Mucosa of gallbladder (tissue), 1 donor: ENCODE measurements at regions not wholly inside any gene's neighbourhood (a gene's known extent, or its start where the extent isn't known, plus 50 kb on each side); places are given as distances from the start of the nearest gene placed in this dataset.

Experiments
- DNase-seq: peaks from one replicate; pipeline ENCODE4 v3.0.0-alpha.2; 2020; ENCODE audit warnings: low spot score
- donor health status: DM: no; HTN: no; CAD: no.

DNA sequence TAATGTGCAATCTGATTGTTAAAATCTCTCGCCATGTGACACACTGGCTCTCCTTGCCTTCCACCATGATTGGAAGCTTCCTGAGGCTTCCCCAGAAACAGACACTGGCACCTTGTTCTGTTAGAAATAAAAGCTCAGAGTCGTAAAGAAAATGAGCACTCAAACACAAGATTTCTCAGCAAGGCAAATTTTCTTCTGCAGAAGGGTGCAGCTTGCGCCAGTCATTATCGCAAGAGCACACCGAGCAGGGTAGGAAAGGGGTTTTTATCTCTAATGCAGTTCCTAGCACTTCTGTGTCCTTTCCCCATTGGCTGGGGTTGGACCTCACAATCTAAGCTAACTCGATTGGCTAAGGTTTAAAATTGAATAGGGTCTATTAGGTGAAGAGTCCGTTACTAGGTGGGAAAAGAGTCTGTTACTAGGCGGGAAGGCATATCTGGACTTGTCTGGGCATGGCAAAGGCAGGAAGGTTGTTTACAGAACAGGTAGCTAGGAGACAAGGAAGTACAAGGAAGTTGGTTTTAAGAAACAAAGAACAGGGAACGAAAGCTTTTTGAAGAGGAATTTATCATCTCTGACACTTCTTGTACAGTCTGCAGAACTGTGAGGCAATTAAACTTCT lies 62.6 kb upstream of the BICD1 start:
- DNase-seq = no peak

DNA sequence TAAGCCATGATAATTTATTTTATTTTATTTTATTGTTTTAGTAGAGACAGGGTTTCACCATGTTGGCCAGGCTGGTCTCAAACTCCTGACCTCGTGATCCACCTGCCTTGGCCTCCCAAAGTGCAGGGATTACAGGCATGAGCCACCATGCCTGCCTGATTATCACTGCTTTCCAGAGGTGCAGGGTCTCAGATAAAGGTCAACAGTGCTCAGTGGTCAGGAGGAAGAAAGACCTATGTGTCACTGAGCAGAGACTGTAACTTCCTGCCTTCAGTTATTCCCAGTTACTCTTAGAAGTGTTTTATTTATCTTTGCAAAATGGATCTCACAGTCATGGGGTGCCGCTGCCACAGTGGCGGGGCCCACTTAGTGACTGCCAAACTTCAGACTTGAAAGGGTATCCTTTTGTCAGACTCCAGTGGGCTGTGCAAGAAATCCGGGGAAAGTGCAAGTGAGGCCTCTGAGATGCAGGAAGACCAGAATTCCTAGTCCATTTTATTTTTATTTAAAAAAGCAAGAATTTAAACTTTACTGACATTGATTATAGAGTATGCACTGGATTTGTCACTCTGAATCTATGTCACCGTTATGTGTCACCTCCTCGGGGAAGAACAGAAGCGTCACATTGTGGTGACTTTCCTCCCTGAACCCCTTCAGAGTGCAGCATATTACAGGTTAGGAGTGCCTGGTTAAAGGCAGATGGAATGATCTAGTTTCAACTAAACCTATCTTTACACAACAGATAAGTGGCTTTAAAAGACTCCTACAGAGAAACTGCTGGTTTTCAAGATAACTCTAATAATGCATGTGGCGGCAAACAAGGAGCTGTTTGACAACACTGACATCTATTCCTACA lies 59.1 kb upstream of the BICD1 start:
- no peak for DNase-seq

DNA sequence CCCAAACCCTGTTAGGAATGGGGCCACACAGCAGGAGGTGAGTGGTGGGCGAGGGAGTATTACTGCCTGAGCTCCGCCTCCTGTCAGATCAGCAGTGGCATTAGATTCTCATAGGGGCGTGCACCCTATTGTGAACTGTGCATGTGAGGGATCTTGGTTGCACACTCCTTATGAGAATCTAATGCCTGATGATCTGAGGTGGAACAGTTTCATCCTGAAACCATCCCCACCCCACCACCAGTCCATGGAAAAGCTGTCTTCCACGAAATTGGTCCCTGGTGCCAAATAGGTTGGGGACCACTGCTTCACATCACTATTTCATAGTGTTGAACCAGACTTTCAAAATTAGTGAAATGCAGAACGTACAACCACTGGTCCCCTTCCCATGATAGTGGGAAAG lies 57.9 kb upstream of the BICD1 start:
- no peak for DNase-seq

DNA sequence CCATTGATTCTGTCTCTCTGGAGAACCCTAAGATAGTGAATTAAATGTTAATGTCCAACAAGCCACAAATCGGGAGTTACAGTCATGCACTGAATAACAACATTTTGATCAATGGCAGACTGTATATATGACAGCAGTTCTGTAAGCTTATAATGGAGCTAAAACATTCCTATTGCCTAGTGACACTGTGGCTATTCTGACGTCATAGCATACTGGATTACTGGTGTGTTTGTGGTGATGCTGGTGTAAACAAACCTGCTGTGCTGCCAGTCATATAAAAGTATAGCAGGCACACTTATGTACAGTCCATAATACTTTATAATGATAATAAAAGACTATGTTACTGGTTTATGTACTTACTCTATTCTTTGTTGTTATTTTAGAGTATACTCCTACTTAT lies 56.7 kb upstream of the BICD1 start:
- DNase-seq = no peak

DNA sequence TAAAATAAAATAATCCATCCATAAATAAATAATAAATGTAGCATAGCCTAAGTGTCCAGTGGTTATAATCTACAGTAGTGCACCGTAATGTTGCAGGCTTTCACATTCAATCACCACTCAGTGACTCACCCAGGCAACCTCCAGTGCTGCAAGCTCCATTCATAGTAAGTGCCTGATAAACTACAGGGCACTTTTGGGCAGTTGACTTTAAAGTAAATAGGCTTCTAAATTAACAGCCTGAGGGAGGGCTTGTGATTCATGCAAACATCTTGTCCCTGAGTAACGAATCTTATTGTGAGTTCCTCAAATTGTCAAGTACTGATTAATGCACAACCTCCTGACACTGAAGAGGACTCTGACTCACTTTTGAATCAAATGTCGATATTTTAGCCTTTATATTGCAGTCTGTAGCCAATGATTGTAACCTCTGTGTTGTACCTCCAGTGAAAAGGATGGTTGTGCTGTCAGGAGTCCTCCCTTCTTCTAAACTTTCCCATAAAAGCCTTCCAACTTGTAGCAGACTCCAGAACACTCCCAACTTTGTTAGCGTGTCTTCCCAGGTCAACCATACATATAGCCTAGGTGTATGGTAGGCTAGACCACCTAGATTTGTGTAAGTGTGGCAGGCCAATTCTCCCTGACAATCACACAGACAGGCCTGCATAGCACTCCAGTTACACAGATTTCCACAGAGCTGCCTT lies 55.0 kb upstream of the BICD1 start:
- peak; percentile 17 for DNase-seq

DNA sequence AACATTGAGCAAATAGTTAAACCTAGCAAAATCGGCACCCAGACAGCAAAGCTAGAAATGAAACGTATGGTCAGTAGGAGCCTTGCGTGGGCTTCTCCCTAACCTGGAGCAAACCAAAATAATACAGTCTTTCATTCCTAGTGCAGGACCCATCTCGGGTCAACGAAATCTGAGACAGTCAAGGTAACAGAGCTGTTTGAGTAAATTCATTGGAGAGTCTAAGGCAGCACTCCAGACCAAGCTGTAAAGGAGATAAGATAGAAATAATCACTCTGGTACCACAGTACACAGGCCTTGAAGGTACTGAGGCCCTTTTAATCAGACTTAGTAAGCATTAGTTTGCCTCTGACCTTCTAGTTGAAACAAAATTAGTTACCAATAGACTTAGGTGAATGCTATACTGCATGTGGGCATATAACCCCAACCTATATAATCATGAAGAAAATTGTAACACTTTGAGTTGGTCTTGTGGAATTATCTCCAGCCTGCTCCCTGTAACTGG lies 54.4 kb upstream of the BICD1 start:
- DNase-seq = no peak

DNA sequence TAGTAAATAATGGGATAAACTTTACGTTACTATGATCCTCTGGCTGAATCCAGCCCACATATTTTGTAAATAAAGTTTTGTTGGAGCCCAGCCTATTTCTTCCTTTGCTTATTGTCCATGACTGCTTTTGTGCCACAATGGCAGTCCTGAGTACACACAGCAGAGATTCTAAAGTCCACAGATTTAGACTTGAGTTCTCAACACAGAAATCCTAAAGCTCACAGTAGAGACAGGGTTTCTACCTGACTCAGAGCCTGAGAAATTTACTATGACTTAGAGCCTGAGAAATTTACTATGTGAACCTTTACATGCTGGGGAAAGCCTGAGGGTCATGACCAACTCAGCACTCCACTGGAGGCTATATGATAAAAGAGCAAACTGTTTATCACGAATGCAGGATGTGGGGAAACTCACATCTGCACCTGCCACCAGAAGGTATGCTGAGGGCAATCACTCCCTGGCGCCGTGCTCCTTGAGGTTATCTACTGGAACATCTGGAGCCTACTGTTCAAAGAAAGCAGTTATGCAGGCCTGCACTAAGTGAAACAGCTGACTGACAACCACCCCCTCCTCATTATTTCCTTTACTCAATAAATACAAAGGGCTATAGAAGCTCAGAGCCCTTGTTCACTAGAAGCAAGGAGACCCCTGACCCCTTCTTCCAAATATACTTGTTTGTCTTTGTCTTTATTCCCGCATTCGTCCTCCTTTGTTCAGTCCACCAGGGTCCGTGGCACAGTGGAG lies 52.6 kb upstream of the BICD1 start:
- no peak for DNase-seq
